Liver (tissue), 8 donors: ENCODE measurements at regions not wholly inside any gene's neighbourhood (a gene's known extent, or its start where the extent isn't known, plus 50 kb on each side); places are given as distances from the start of the nearest gene placed in this dataset.

ENCODE experiments used
- DNase-seq: peaks from one replicate; pipeline ENCODE4 v3.0.0-alpha.2; 2017; ENCODE audit warnings: low spot score
- H3K27ac ChIP-seq, 2 donors: one replicate each; pipeline ENCODE4 v1.7.0; 2013; ENCODE audit warnings: inconsistent platforms in 2 of 2, low read length in 2 of 2, control low read depth in 1 of 2, low read depth in 1 of 2, mild to moderate bottlenecking in 1 of 2
- H3K27me3 ChIP-seq, 4 donors: one replicate each; pipeline versions ENCODE4 v1.6.1 to v1.7.0; 2013; ENCODE audit warnings: low read length in 3 of 4, inconsistent platforms in 1 of 4, mild to moderate bottlenecking in 1 of 4, moderate library complexity in 1 of 4; ENCODE audit not compliant: control insufficient read depth in 4 of 4, insufficient read depth in 4 of 4
- H3K36me3 ChIP-seq, 4 donors: one replicate each; pipeline versions ENCODE4 v1.6.1 to v1.7.0; 2013; ENCODE audit warnings: low read length in 3 of 4, mild to moderate bottlenecking in 3 of 4, low read depth in 1 of 4, moderate library complexity in 1 of 4; ENCODE audit not compliant: control insufficient read depth in 4 of 4, insufficient read depth in 3 of 4
- H3K4me1 ChIP-seq, 4 donors: one replicate each; pipeline versions ENCODE4 v1.6.1 to v1.7.0; 2013; ENCODE audit warnings: low read length in 3 of 4, mild to moderate bottlenecking in 3 of 4, moderate library complexity in 1 of 4; ENCODE audit not compliant: control insufficient read depth in 4 of 4, insufficient read depth in 4 of 4
- H3K4me3 ChIP-seq, 3 donors: one replicate each; pipeline versions ENCODE4 v1.6.1 to v1.7.0; 2013; ENCODE audit warnings: low read length in 3 of 3, control low read depth in 1 of 3, low read depth in 1 of 3, mild to moderate bottlenecking in 1 of 3
- H3K9ac ChIP-seq, 2 donors: one replicate each; pipeline ENCODE4 v1.7.0; 2013; ENCODE audit warnings: low read length in 2 of 2, mild to moderate bottlenecking in 2 of 2, moderate library complexity in 2 of 2, control low read depth in 1 of 2, low read depth in 1 of 2
- H3K9me3 ChIP-seq, 4 donors: one replicate each; pipeline versions ENCODE4 v1.6.1 to v1.7.0; 2013; ENCODE audit warnings: low read length in 3 of 4; ENCODE audit not compliant: control insufficient read depth in 4 of 4
- EGR1 ChIP-seq, 2 donors: IDR thresholded peaks; 2 replicates each; pipeline ENCODE4 v1.6.1; 2016 to 2018; ENCODE audit warnings: antibody characterized with exemption in 2 of 2, low read depth in 2 of 2
- FOXA1 ChIP-seq: IDR thresholded peaks from 2 replicates; pipeline ENCODE4 v1.6.1; 2016; ENCODE audit warnings: antibody characterized with exemption
- FOXA2 ChIP-seq: IDR thresholded peaks from 2 replicates; pipeline ENCODE4 v1.6.1; 2016; ENCODE audit warnings: antibody characterized with exemption
- GABPA ChIP-seq, 2 donors: IDR thresholded peaks in 1 of 2; conservative IDR thresholded peaks in 1 of 2; 2 replicates each; pipeline ENCODE4 v1.6.1; 2016; ENCODE audit warnings: antibody characterized with exemption in 2 of 2, mild to moderate bottlenecking in 1 of 2, moderate library complexity in 1 of 2
- HNF4A ChIP-seq, 2 donors: conservative IDR thresholded peaks; 2 replicates each; pipeline ENCODE4 v1.6.1; 2016; ENCODE audit warnings: antibody characterized with exemption in 2 of 2, mild to moderate bottlenecking in 2 of 2
- HNF4G ChIP-seq: IDR thresholded peaks from 2 replicates; pipeline ENCODE4 v1.6.1; 2016; ENCODE audit warnings: antibody characterized with exemption
- JUND ChIP-seq, 2 donors: IDR thresholded peaks; 2 replicates each; pipeline ENCODE4 v1.6.1; 2016; ENCODE audit warnings: antibody characterized with exemption in 2 of 2
- NR2F2 ChIP-seq: IDR thresholded peaks from 2 replicates; pipeline ENCODE4 v1.6.1; 2016; ENCODE audit warnings: antibody characterized with exemption
- RAD21 ChIP-seq, 2 donors: IDR thresholded peaks; 2 replicates each; pipeline ENCODE4 v1.6.1; 2016; ENCODE audit warnings: antibody characterized with exemption in 2 of 2, mild to moderate bottlenecking in 2 of 2
- RXRA ChIP-seq, 2 donors: IDR thresholded peaks; 2 replicates each; pipeline ENCODE4 v1.6.1; 2017 to 2018; ENCODE audit warnings: antibody characterized with exemption in 2 of 2, mild to moderate bottlenecking in 1 of 2
- SP1 ChIP-seq: IDR thresholded peaks from 2 replicates; pipeline ENCODE4 v1.6.1; 2018; ENCODE audit warnings: antibody characterized with exemption, mild to moderate bottlenecking
- TAF1 ChIP-seq: conservative IDR thresholded peaks from 2 replicates; pipeline ENCODE4 v1.6.1; 2016; ENCODE audit warnings: antibody characterized with exemption, mild to moderate bottlenecking
- WGBS: extraction: QIAGEN DNeasy Blood & Tissue Kit; methylation state at CpG from one replicate; pipeline ENCODE4 v1.1.7; 2013; 5-methylcytosine and 5-hydroxymethylcytosine counted together
- TF ChIP-seq, protein P1 (sequence below): IDR thresholded peaks from 2 replicates; pipeline ENCODE4 v1.6.1; 2016; ENCODE audit warnings: antibody characterized with exemption, mild to moderate bottlenecking
- TF ChIP-seq, protein P2 (sequence below): IDR thresholded peaks from 2 replicates; pipeline ENCODE4 v1.6.1; 2016; ENCODE audit warnings: antibody characterized with exemption
- TF ChIP-seq, protein P3 (sequence below): fragments of 150-350 bp; IDR thresholded peaks from 2 replicates; pipeline ENCODE4 v1.5.1; 2017; ENCODE audit warnings: improper control_type of control experiment, low read depth, low read length; ENCODE audit not compliant: missing input control
- TF ChIP-seq, protein P4 (sequence below): IDR thresholded peaks from 2 replicates; pipeline ENCODE4 v1.6.1; 2016; ENCODE audit warnings: antibody characterized with exemption
- TF ChIP-seq, protein P5 (sequence below): IDR thresholded peaks from 2 replicates; pipeline ENCODE4 v1.6.1; 2016; ENCODE audit warnings: antibody characterized with exemption
- donor health status: healthy.
- donor health status: healthy.
- donor health status: healthy.
- donor health status: healthy.
- donor health status: healthy.

DNA sequence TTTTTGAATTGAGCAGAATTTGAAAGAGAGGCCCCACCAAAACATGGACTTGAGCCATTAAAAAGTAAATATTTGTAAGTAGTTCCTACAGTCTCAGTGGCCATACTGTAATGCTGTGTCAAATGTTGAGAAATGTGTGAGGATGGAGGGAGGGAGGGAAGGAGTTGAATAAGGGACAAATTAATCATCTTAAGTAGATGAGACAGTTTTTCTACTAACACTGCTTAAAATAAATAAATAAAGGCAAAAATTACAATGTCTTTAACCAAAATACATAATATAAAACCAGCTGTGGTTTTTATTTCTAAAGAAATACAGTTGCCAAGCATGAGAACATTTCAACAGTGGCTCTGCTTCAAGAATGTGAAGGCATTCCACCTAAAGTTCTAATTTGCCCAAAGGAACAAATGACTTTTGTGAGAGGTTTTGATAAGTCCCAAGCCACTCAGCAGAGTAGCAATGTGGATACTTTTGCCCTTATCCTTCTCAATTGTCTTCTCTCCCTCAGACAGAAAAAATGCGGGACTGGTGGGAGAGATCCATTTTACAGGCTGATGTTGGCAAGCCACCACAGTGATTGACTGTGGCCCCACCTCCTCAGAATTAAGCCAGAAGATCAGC, 427.0 kb upstream of the RARB start:
- H3K4me1 ChIP-seq = no peaks in the 10 kb centered on the region
- DNase-seq = no peak
- TF ChIP-seq EGR1 (IDR thresholded peaks at IDR 0.05; ENCODE audit: low read depth in 2 of 2) (no peak), JUND (IDR thresholded peaks at IDR 0.05) (no peak), RXRA (IDR thresholded peaks at IDR 0.05) (no peak), TAF1 (no peak), NR2F2 (no peak), HNF4A (conservative IDR thresholded peaks at IDR 0.05) (no peak), SP1 (no peak), FOXA2 (no peak), FOXA1 (no peak), GABPA (IDR thresholded peaks at IDR 0.05 in 1 of 2, conservative IDR thresholded peaks at IDR 0.05 in 1 of 2) (no peak), HNF4G (no peak), RAD21 (IDR thresholded peaks at IDR 0.05) (no peak)
- TF ChIP-seq, protein P1, sequence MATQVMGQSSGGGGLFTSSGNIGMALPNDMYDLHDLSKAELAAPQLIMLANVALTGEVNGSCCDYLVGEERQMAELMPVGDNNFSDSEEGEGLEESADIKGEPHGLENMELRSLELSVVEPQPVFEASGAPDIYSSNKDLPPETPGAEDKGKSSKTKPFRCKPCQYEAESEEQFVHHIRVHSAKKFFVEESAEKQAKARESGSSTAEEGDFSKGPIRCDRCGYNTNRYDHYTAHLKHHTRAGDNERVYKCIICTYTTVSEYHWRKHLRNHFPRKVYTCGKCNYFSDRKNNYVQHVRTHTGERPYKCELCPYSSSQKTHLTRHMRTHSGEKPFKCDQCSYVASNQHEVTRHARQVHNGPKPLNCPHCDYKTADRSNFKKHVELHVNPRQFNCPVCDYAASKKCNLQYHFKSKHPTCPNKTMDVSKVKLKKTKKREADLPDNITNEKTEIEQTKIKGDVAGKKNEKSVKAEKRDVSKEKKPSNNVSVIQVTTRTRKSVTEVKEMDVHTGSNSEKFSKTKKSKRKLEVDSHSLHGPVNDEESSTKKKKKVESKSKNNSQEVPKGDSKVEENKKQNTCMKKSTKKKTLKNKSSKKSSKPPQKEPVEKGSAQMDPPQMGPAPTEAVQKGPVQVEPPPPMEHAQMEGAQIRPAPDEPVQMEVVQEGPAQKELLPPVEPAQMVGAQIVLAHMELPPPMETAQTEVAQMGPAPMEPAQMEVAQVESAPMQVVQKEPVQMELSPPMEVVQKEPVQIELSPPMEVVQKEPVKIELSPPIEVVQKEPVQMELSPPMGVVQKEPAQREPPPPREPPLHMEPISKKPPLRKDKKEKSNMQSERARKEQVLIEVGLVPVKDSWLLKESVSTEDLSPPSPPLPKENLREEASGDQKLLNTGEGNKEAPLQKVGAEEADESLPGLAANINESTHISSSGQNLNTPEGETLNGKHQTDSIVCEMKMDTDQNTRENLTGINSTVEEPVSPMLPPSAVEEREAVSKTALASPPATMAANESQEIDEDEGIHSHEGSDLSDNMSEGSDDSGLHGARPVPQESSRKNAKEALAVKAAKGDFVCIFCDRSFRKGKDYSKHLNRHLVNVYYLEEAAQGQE = no peak
- TF ChIP-seq, protein P2, sequence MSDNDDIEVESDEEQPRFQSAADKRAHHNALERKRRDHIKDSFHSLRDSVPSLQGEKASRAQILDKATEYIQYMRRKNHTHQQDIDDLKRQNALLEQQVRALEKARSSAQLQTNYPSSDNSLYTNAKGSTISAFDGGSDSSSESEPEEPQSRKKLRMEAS = no peak
- TF ChIP-seq, protein P3, sequence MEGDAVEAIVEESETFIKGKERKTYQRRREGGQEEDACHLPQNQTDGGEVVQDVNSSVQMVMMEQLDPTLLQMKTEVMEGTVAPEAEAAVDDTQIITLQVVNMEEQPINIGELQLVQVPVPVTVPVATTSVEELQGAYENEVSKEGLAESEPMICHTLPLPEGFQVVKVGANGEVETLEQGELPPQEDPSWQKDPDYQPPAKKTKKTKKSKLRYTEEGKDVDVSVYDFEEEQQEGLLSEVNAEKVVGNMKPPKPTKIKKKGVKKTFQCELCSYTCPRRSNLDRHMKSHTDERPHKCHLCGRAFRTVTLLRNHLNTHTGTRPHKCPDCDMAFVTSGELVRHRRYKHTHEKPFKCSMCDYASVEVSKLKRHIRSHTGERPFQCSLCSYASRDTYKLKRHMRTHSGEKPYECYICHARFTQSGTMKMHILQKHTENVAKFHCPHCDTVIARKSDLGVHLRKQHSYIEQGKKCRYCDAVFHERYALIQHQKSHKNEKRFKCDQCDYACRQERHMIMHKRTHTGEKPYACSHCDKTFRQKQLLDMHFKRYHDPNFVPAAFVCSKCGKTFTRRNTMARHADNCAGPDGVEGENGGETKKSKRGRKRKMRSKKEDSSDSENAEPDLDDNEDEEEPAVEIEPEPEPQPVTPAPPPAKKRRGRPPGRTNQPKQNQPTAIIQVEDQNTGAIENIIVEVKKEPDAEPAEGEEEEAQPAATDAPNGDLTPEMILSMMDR = no peak
- TF ChIP-seq, protein P4, sequence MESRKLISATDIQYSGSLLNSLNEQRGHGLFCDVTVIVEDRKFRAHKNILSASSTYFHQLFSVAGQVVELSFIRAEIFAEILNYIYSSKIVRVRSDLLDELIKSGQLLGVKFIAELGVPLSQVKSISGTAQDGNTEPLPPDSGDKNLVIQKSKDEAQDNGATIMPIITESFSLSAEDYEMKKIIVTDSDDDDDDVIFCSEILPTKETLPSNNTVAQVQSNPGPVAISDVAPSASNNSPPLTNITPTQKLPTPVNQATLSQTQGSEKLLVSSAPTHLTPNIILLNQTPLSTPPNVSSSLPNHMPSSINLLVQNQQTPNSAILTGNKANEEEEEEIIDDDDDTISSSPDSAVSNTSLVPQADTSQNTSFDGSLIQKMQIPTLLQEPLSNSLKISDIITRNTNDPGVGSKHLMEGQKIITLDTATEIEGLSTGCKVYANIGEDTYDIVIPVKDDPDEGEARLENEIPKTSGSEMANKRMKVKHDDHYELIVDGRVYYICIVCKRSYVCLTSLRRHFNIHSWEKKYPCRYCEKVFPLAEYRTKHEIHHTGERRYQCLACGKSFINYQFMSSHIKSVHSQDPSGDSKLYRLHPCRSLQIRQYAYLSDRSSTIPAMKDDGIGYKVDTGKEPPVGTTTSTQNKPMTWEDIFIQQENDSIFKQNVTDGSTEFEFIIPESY = no peak
- TF ChIP-seq, protein P5, sequence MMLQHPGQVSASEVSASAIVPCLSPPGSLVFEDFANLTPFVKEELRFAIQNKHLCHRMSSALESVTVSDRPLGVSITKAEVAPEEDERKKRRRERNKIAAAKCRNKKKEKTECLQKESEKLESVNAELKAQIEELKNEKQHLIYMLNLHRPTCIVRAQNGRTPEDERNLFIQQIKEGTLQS = no peak
- H3K4me3 ChIP-seq = no peak overlapping the region
- no peaks in the 10 kb centered on the region for H3K36me3 ChIP-seq
- H3K9me3 ChIP-seq = no peaks in the 10 kb centered on the region
- no peak overlapping the region for H3K9ac ChIP-seq
- no peak overlapping the region for H3K27ac ChIP-seq
- 91% methylated on average over 1 of the region's 1 CpG for WGBS
- H3K27me3 ChIP-seq = no peaks in the 10 kb centered on the region
